Endodermal cell (in vitro differentiated cells): ENCODE measurements at regions not wholly inside any gene's neighbourhood (a gene's known extent, or its start where the extent isn't known, plus 50 kb on each side); places are given as distances from the start of the nearest gene placed in this dataset.

Experiments used
- DNase-seq: peaks from one replicate; pipeline ENCODE4 v3.0.0-alpha.2; 2017
- H3K27ac ChIP-seq: 2 replicates; pipeline ENCODE4 v1.5.1; 2013; ENCODE audit warnings: mild to moderate bottlenecking, low read depth, low read length, moderate library complexity
- H3K27me3 ChIP-seq: 2 replicates; pipeline ENCODE4 v1.6.1; 2013; ENCODE audit warnings: mild to moderate bottlenecking, low read length, moderate library complexity; ENCODE audit not compliant: insufficient read depth, control insufficient read depth, poor library complexity, severe bottlenecking
- H3K36me3 ChIP-seq: 2 replicates; pipeline ENCODE4 v1.7.0; 2013; ENCODE audit warnings: mild to moderate bottlenecking, low read length, moderate library complexity; ENCODE audit not compliant: control insufficient read depth, insufficient read depth
- H3K4me1 ChIP-seq: one replicate; pipeline ENCODE4 v1.7.0; 2013; ENCODE audit warnings: low read length; ENCODE audit not compliant: control insufficient read depth, insufficient read depth
- H3K4me3 ChIP-seq: 2 replicates; pipeline ENCODE4 v1.5.1; 2013; ENCODE audit warnings: mild to moderate bottlenecking, low read length, moderate library complexity
- H3K9ac ChIP-seq: 2 replicates; pipeline ENCODE4 v1.6.1; 2013; ENCODE audit warnings: mild to moderate bottlenecking, low read length, moderate library complexity; ENCODE audit not compliant: poor library complexity, severe bottlenecking; ENCODE audit errors: extremely low read depth
- H3K9me3 ChIP-seq: 2 replicates; pipeline ENCODE4 v1.6.1; 2013; ENCODE audit warnings: mild to moderate bottlenecking, low read length, moderate library complexity; ENCODE audit not compliant: control insufficient read depth
- H3K27ac Mint-ChIP-seq: 2 replicates; pipeline ENCODE4 v1.8.0; 2020; ENCODE audit warnings: mixed read lengths
- H3K27me3 Mint-ChIP-seq: 2 replicates; pipeline ENCODE4 v1.8.0; 2021; ENCODE audit warnings: mild to moderate bottlenecking, mixed read lengths; ENCODE audit not compliant: insufficient read depth
- H3K36me3 Mint-ChIP-seq: 2 replicates; pipeline ENCODE4 v1.8.0; 2020; ENCODE audit warnings: low read depth, mixed read lengths
- H3K4me1 Mint-ChIP-seq: 2 replicates; pipeline ENCODE4 v1.8.0; 2020; ENCODE audit warnings: mixed read lengths
- H3K4me3 Mint-ChIP-seq: 2 replicates; pipeline ENCODE4 v1.8.0; 2020; ENCODE audit warnings: mild to moderate bottlenecking, moderate library complexity, mixed read lengths
- H3K9me3 Mint-ChIP-seq: 2 replicates; pipeline ENCODE4 v1.8.0; 2020; ENCODE audit warnings: mild to moderate bottlenecking, mixed read lengths
- WGBS, 2 experiments: methylation state at CpG; one replicate each; pipeline versions ENCODE4 v1.1.5 to v1.1.7; 2013; ENCODE audit warnings: missing lambda C conversion rate in 2 of 2, mixed read lengths in 1 of 2; ENCODE audit not compliant: insufficient coverage in 1 of 2, insufficient read length in 1 of 2; 5-methylcytosine and 5-hydroxymethylcytosine counted together
- TF ChIP-seq, protein P1 (sequence below): fragments of 200-600 bp; sonication (generic); conservative IDR thresholded peaks from 2 replicates; pipeline ENCODE4 v1.5.0; 2021; ENCODE audit warnings: antibody characterized with exemption, mild to moderate bottlenecking

DNA sequence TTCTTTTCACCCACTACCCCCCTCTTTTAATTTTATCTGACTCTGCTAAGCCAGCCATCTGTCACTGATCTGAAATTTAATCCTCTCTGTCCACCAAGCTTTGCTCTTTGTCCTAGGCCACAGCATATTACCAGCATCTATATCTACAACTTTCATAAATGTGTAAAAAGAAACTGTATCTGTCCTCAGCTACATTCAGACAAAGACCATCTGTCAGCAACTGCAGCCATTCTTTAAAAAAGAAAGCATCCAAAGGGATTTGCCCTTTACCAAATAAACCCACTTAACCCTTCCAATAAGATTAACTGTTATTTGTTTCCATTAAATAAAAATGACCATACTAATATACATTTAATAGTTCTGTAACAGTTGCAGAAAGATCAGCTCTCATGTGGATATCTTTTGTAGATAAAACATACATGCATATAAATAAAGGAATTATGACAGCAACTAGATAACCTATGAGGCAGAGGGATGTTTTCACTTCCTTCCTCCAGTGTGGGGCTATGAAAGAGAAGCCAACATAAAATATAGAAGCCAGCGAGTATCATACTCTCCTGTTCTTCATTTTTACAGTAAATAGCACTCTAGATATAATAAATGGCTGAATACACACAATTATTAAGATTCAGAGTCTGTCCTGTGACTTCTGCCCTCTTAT, 602.5 kb upstream of the SALL1 start:
- no peaks in the 10 kb centered on the region for H3K27me3 ChIP-seq
- TF ChIP-seq, protein P1, sequence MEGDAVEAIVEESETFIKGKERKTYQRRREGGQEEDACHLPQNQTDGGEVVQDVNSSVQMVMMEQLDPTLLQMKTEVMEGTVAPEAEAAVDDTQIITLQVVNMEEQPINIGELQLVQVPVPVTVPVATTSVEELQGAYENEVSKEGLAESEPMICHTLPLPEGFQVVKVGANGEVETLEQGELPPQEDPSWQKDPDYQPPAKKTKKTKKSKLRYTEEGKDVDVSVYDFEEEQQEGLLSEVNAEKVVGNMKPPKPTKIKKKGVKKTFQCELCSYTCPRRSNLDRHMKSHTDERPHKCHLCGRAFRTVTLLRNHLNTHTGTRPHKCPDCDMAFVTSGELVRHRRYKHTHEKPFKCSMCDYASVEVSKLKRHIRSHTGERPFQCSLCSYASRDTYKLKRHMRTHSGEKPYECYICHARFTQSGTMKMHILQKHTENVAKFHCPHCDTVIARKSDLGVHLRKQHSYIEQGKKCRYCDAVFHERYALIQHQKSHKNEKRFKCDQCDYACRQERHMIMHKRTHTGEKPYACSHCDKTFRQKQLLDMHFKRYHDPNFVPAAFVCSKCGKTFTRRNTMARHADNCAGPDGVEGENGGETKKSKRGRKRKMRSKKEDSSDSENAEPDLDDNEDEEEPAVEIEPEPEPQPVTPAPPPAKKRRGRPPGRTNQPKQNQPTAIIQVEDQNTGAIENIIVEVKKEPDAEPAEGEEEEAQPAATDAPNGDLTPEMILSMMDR = no peak
- no peak overlapping the region for H3K27ac ChIP-seq
- no peak overlapping the region for H3K4me3 ChIP-seq
- H3K4me3 Mint-ChIP-seq = no peak overlapping the region
- H3K27me3 Mint-ChIP-seq = no peaks in the 10 kb centered on the region
- no peaks in the 10 kb centered on the region for H3K9me3 ChIP-seq
- no peaks in the 10 kb centered on the region for H3K4me1 ChIP-seq
- peaks cover 41% of the 10 kb centered on the region for H3K4me1 Mint-ChIP-seq
- H3K9ac ChIP-seq = no peak overlapping the region
- no peaks in the 10 kb centered on the region for H3K9me3 Mint-ChIP-seq
- no peak overlapping the region for H3K27ac Mint-ChIP-seq
- no peaks in the 10 kb centered on the region for H3K36me3 ChIP-seq
- 86 to 100% methylated on average over 1 of the region's 1 CpG for WGBS, 2 experiments
- no peaks in the 10 kb centered on the region for H3K36me3 Mint-ChIP-seq
- no peak for DNase-seq

DNA sequence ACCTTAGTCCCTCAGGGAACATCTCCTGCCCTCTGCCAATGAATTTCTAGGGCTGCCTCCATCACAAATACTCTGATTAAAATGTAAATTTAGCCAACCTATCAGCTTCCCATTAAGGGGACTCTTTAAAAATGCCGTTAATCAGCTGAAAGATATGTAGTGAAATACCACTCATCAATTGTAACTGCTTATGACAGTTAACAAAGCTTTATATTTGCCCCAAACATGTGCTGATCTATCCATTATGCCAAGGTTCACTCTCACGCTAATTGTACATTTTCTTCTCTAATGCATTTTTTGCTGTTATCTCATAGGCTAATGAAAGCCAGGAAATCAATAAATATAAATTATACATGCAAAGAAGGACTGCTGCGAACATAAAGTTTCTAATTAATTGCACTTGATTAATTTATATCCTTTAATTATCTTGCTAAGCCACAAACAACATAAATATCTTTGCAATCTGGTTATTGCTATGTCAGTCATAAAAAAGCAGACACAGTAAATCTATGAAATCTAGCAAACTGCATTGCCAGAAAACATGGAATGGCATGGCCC, 601.4 kb upstream of the SALL1 start:
- Mint-ChIP-seq H3K4me3 (no peak overlapping the region), H3K9me3 (no peaks in the 10 kb centered on the region), H3K27me3 (no peaks in the 10 kb centered on the region), H3K36me3 (no peaks in the 10 kb centered on the region), H3K4me1 (peaks cover 34% of the 10 kb centered on the region), H3K27ac (no peak overlapping the region)
- TF ChIP-seq, protein P1 = no peak
- Histone ChIP-seq H3K36me3 (no peaks in the 10 kb centered on the region), H3K4me1 (no peaks in the 10 kb centered on the region), H3K9me3 (no peaks in the 10 kb centered on the region), H3K27ac (no peak overlapping the region), H3K9ac (no peak overlapping the region), H3K4me3 (no peak overlapping the region), H3K27me3 (no peaks in the 10 kb centered on the region)
- DNase-seq = no peak
- WGBS, 2 experiments = 94 to 100% methylated on average over 1 to 2 of the region's 3 CpGs

DNA sequence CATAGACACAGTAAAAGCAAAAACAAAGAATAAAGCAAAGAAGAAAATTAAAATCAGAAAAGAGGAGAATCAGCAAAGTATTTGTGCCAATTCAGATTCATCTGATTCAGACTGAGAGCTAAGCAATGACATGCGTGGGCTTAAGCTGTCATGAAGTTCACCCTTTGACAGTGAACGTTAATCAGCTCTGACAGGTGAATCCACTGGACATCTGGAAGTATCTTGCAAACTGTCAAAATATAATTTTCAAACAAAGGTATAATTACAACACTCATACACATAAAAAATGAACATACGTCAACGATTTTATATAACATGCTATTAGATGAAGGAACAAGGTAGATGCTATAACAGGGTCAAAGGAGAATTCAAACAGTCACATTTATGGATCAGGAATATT, 596.3 kb upstream of the SALL1 start:
- no peak for DNase-seq
- no peaks in the 10 kb centered on the region for H3K27me3 Mint-ChIP-seq
- H3K9me3 Mint-ChIP-seq = peaks cover 4% of the 10 kb centered on the region
- H3K4me1 ChIP-seq = no peaks in the 10 kb centered on the region
- TF ChIP-seq, protein P1 = no peak
- H3K9ac ChIP-seq = no peak overlapping the region
- H3K4me3 Mint-ChIP-seq = no peak overlapping the region
- no peaks in the 10 kb centered on the region for H3K4me1 Mint-ChIP-seq
- H3K27ac ChIP-seq = no peak overlapping the region
- no peaks in the 10 kb centered on the region for H3K36me3 Mint-ChIP-seq
- no peaks in the 10 kb centered on the region for H3K27me3 ChIP-seq
- H3K4me3 ChIP-seq = no peak overlapping the region
- no peak overlapping the region for H3K27ac Mint-ChIP-seq
- no peaks in the 10 kb centered on the region for H3K36me3 ChIP-seq
- 84 to 95% methylated on average over 2 to 4 of the region's 4 CpGs for WGBS, 2 experiments
- peaks cover 5% of the 10 kb centered on the region for H3K9me3 ChIP-seq
